OCI-LY7 (cell line): ENCODE measurements at regions not wholly inside any gene's neighbourhood (a gene's known extent, or its start where the extent isn't known, plus 50 kb on each side); places are given as distances from the start of the nearest gene placed in this dataset.

ENCODE experiments used
- BruUV-seq: library from RNA; stranded (reverse); fragments of 400-500 nt; replicated peaks from 2 replicates; lab custom pipeline; 2021; lab: Mats Ljungman, UMichigan
- CTCF ChIA-PET: fragments of 300-600 bp; sonication (Branson Sonifier 250); formaldehyde crosslinking; loops from one replicate; lab custom pipeline; 2022; ENCODE audit warnings: antibody characterized with exemption; ENCODE audit not compliant: unreplicated experiment; lab: Charles Lee
- POLR2A ChIA-PET: fragments of 300-600 bp; sonication (Branson Sonifier 250); formaldehyde crosslinking; loops from one replicate; lab custom pipeline; 2022; ENCODE audit warnings: antibody characterized with exemption; lab: Charles Lee
- DNase-seq: peaks from one replicate; pipeline ENCODE4 v3.0.0-alpha.2; 2015; ENCODE audit warnings: low spot score
- H2AFZ ChIP-seq: fragments of 200-600 bp; sonication (generic), shearing (Covaris generic); 2 replicates; pipeline ENCODE4 v1.6.1; 2014; ENCODE audit warnings: mild to moderate bottlenecking, antibody characterized with exemption, low read length, moderate library complexity
- H3K27ac ChIP-seq: fragments of 200-600 bp; sonication (generic); 2 replicates; pipeline ENCODE4 v1.5.1; 2014; ENCODE audit warnings: mixed run types, low read depth, mild to moderate bottlenecking, moderate library complexity, low read length, inconsistent platforms; ENCODE audit not compliant: poor library complexity, severe bottlenecking
- H3K36me3 ChIP-seq: fragments of 200-600 bp; sonication (generic); 2 replicates; pipeline ENCODE4 v1.6.1; 2014; ENCODE audit warnings: mild to moderate bottlenecking, antibody characterized with exemption, low read length, moderate library complexity, mixed read lengths; ENCODE audit not compliant: insufficient read depth
- H3K4me1 ChIP-seq: fragments of 200-600 bp; sonication (generic); 2 replicates; pipeline ENCODE4 v1.5.1; 2014; ENCODE audit warnings: mild to moderate bottlenecking, low read length; ENCODE audit not compliant: insufficient read depth, poor library complexity, severe bottlenecking
- H3K4me2 ChIP-seq: fragments of 200-600 bp; sonication (generic); 2 replicates; pipeline ENCODE4 v1.6.1; 2014; ENCODE audit warnings: mild to moderate bottlenecking, low read length
- H3K4me3 ChIP-seq: fragments of 200-600 bp; sonication (generic); 2 replicates; pipeline ENCODE4 v1.5.1; 2014; ENCODE audit warnings: mild to moderate bottlenecking, low read depth, low read length; ENCODE audit not compliant: poor library complexity, severe bottlenecking
- H3K79me2 ChIP-seq: fragments of 200-600 bp; sonication (generic); 2 replicates; pipeline ENCODE4 v1.6.1; 2016; ENCODE audit warnings: low read depth, mild to moderate bottlenecking, low read length, moderate library complexity, mixed read lengths; ENCODE audit not compliant: insufficient read depth
- H3K9me2 ChIP-seq: fragments of 200-600 bp; sonication (generic); 2 replicates; pipeline ENCODE4 v1.6.1; 2016; ENCODE audit warnings: mild to moderate bottlenecking, low read length, mixed read lengths; ENCODE audit not compliant: insufficient read depth
- H3K9me3 ChIP-seq: fragments of 200-600 bp; sonication (generic); 2 replicates; pipeline ENCODE4 v1.6.1; 2014; ENCODE audit warnings: mild to moderate bottlenecking, mixed run types, low read length, mixed read lengths
- H4K20me1 ChIP-seq: fragments of 200-600 bp; sonication (generic); 2 replicates; pipeline ENCODE4 v1.6.1; 2014; ENCODE audit warnings: mild to moderate bottlenecking, antibody characterized with exemption, low read length, moderate library complexity, mixed read lengths; ENCODE audit not compliant: insufficient read depth
- EZH2phosphoT487 ChIP-seq: fragments of 200-600 bp; sonication (generic); IDR thresholded peaks from 2 replicates; pipeline ENCODE4 v1.6.1; 2018; ENCODE audit warnings: low read depth, borderline replicate concordance, mild to moderate bottlenecking, mixed run types, antibody characterized with exemption, low read length, moderate library complexity, mixed read lengths
- intact Hi-C: fragments of 100-400 bp; cut with micrococcal nuclease; formaldehyde crosslinking; loops from one replicate; pipeline ENCODE4 v1.10.0; 2022; ENCODE audit not compliant: unreplicated experiment
- TF ChIP-seq, protein P1 (sequence below): fragments of 200-600 bp; sonication (generic); conservative IDR thresholded peaks from 2 replicates; pipeline ENCODE4 v1.5.1; 2014; ENCODE audit warnings: mild to moderate bottlenecking, antibody characterized with exemption, low read length, moderate library complexity, mixed read lengths

DNA sequence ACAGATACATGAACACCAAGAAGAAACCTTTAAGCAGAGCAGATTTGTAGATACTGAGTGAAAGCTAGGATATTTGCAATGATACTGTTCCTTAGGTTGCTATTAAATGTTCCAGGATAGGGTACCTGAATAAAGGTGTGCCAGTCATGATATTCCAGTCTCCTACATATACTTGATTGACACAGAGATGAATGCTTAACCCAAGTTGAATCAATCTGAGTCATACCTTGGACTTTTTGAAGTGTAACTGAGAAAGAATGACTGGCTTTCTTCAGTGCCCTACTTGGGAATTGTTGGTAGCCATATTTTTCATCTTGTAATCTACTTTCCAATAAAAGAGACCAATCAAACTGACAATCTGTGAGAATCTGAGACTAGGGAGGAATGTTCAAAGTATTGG is 805.7 kb upstream of the GHITM start:
- intact Hi-C loops = no loop called here
- no peaks in the 10 kb centered on the region for H3K9me3 ChIP-seq
- H3K36me3 ChIP-seq = no peaks in the 10 kb centered on the region
- POLR2A ChIA-PET = no interaction called here
- H3K79me2 ChIP-seq = no peaks in the 10 kb centered on the region
- no peaks in the 10 kb centered on the region for H3K4me1 ChIP-seq
- TF ChIP-seq, protein P1, sequence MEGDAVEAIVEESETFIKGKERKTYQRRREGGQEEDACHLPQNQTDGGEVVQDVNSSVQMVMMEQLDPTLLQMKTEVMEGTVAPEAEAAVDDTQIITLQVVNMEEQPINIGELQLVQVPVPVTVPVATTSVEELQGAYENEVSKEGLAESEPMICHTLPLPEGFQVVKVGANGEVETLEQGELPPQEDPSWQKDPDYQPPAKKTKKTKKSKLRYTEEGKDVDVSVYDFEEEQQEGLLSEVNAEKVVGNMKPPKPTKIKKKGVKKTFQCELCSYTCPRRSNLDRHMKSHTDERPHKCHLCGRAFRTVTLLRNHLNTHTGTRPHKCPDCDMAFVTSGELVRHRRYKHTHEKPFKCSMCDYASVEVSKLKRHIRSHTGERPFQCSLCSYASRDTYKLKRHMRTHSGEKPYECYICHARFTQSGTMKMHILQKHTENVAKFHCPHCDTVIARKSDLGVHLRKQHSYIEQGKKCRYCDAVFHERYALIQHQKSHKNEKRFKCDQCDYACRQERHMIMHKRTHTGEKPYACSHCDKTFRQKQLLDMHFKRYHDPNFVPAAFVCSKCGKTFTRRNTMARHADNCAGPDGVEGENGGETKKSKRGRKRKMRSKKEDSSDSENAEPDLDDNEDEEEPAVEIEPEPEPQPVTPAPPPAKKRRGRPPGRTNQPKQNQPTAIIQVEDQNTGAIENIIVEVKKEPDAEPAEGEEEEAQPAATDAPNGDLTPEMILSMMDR = no peak
- TF ChIP-seq EZH2phosphoT487 = no peak
- H3K4me2 ChIP-seq = no peak overlapping the region
- BruUV-seq = no TSS peak
- no peak for DNase-seq
- H3K4me3 ChIP-seq = no peak overlapping the region
- H2AFZ ChIP-seq = no peak overlapping the region
- no peaks in the 10 kb centered on the region for H4K20me1 ChIP-seq
- CTCF ChIA-PET = no interaction called here
- H3K27ac ChIP-seq = no peak overlapping the region
- no peaks in the 10 kb centered on the region for H3K9me2 ChIP-seq

GRCh38 chr10:83343676-83344075 is 795.6 kb upstream of the GHITM start:
- no peak overlapping the region for H3K4me2 ChIP-seq
- BruUV-seq = no TSS peak
- no peak overlapping the region for H3K27ac ChIP-seq
- no peak for DNase-seq
- H2AFZ ChIP-seq = no peak overlapping the region
- no peaks in the 10 kb centered on the region for H3K9me3 ChIP-seq
- H3K36me3 ChIP-seq = no peaks in the 10 kb centered on the region
- TF ChIP-seq, protein P1 = no peak
- TF ChIP-seq EZH2phosphoT487 = no peak
- H3K9me2 ChIP-seq = no peaks in the 10 kb centered on the region
- intact Hi-C loops = no loop called here
- H4K20me1 ChIP-seq = no peaks in the 10 kb centered on the region
- CTCF ChIA-PET = no interaction called here
- no peak overlapping the region for H3K4me3 ChIP-seq
- H3K79me2 ChIP-seq = no peaks in the 10 kb centered on the region
- no peaks in the 10 kb centered on the region for H3K4me1 ChIP-seq
- POLR2A ChIA-PET = no interaction called here

DNA sequence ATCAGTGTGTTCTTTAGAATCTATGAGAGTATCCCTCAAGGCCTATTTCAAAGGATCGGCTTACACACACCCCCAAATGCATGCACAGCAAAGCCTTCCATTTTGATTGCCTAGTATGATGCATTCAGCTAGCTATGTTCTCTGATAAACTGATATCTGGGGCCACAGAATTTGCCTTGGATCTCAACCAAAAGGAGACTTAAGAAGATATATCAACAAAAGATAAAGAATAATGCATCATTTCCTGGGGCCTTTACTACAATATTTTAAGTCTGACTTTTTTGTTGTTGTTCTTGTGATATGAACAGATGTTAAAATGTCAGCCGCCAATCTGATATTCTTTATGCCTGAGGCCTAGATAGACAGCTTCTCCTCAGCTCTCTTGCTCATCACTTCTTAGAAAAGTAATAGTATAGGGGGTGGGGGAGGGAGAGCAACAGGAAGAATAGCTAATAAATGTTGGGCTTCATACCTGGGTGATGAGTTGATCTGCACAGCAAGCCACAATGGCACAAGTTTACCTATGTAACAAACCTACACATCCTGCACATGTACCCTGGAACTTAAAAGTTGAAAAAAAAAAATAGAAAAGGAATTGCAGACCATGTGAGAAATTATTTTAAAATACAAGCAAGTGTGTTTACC is 792.9 kb upstream of the GHITM start:
- H3K9me2 ChIP-seq = no peaks in the 10 kb centered on the region
- H2AFZ ChIP-seq = no peak overlapping the region
- no peak overlapping the region for H3K4me3 ChIP-seq
- intact Hi-C loops = no loop called here
- ChIA-PET CTCF (no interaction called here), POLR2A (no interaction called here)
- H3K9me3 ChIP-seq = no peaks in the 10 kb centered on the region
- no peaks in the 10 kb centered on the region for H3K4me1 ChIP-seq
- no peak overlapping the region for H3K27ac ChIP-seq
- TF ChIP-seq, protein P1 = no peak
- no peak for TF ChIP-seq EZH2phosphoT487
- no peaks in the 10 kb centered on the region for H3K79me2 ChIP-seq
- H4K20me1 ChIP-seq = no peaks in the 10 kb centered on the region
- no TSS peak for BruUV-seq
- no peaks in the 10 kb centered on the region for H3K36me3 ChIP-seq
- H3K4me2 ChIP-seq = no peak overlapping the region
- DNase-seq = no peak
